SKM-1 treated with dmso at 0.1 percent for 144 hours (cell line): ENCODE measurements at regions not wholly inside any gene's neighbourhood (a gene's known extent, or its start where the extent isn't known, plus 50 kb on each side); places are given as distances from the start of the nearest gene placed in this dataset.
"Not testable (repeated sequence)": the region's sequence is repeated elsewhere in the genome, so short reads cannot be mapped to it uniquely, and the experiment has no call there.

ENCODE experiments used
- DNase-seq: peaks from one replicate; lab custom pipeline; 2025; ENCODE audit not compliant: unreplicated experiment; lab: John Stamatoyannopoulos, UW

DNA sequence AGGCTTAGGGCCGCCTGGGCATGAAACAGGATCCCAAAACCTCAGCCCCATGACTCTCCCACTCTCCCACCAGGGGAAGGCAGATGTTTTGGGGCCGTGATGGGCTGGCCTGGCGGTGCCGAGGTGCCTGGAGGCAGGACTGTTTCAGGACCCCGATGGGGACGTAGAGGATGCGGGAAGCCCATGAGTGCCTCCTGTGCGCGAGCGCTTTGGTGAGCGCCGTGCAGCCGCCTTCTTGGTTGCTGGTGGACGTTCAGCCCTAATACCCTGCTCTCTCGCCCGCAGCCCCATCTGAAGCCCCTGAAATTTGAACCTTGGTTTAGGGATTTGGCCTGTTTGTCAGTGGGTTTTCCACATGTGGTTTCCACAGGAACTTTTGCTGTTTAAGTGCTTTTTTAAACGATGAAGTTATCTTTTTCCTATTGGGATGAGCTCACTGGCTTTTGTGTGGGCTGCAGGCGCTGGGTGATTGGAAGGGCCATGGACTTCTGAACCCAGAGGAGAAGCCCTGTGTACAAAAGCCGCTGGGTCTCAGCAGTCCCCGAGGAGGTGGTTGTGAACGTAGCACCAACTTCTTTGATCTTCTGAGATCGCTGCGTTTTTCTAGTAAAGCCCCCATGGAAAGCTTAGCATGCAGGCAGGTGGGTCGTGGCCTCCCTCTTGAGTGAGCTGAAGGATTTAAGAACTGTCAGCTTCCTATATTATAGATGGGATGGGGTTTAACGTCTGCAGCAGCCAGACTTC lies 145.7 kb downstream of the NPIPB11 start:
- not testable (repeated sequence) for DNase-seq

DNA sequence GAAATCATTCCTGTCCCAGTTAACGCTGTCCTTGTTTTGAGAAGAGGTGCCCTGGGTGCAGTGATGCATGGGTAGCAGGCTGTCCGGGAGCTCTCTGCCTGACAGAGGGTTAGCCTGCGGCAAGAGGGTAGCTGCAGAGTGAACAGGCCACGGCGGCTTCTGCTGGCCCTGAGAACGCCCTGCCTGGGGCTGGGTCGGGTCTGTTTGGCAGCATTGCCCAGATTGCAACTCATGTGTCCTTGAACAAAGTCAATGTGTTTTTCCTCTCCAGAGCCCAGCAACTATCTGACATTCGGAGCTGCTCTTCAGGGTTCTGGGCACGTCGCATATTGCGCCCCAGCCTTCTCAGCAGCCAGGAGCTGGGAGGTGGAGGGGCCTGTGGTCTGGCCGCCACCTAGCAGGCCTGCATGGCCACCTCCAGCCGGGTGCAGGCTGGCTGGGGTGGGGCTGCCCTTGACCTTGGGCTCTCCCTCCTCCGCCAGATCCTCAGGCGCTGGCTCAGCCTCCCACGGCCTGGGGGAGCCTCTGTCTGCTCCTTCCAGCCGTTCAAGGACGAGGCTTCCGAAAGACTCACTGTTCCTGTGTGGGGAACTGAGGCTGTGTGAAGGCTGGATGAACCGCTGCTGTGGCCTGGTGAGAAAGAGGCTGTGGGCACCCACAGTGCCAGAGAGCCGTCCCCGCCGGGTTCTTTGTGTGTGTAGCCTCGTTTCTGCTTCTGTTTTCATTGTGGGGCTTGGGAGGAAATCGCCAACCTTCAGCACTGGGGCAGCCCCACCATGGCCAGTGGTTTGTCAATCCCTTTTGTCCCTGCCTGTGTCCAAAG lies 146.7 kb downstream of the NPIPB11 start:
- not testable (repeated sequence) for DNase-seq

DNA sequence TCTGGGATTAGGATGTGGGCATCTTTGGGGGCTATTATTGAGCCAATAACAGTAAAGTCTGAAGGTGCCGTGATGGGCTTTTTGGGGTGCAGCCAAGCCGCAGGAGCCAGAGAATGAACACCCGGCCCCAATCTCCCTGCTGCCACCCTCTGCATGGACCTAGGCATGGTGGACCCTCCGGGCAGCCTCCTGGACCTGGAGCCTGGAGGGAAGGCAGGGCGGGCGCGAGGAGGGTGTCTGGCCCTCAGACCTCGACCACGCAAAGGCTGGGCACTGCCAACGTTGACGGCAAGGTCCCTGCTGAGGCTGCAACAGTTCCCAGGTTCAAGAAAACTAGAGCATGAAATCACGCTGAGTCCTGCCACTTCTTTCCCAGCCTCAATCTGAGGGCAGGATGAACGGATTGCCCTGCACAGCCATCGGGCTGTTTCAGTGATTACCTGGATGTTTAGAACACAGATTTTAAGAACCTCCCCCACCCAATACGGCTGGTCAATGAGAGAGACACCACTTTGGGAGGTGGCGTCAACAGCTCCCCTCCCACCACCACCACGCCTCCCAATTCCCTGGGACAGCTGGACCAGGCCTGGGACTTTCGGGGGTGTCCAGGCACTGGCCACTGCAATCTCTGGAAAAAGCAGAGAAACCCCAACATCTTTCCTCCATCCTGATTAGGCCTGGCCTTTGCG lies 147.4 kb downstream of the NPIPB11 start:
- DNase-seq: not testable (repeated sequence)

DNA sequence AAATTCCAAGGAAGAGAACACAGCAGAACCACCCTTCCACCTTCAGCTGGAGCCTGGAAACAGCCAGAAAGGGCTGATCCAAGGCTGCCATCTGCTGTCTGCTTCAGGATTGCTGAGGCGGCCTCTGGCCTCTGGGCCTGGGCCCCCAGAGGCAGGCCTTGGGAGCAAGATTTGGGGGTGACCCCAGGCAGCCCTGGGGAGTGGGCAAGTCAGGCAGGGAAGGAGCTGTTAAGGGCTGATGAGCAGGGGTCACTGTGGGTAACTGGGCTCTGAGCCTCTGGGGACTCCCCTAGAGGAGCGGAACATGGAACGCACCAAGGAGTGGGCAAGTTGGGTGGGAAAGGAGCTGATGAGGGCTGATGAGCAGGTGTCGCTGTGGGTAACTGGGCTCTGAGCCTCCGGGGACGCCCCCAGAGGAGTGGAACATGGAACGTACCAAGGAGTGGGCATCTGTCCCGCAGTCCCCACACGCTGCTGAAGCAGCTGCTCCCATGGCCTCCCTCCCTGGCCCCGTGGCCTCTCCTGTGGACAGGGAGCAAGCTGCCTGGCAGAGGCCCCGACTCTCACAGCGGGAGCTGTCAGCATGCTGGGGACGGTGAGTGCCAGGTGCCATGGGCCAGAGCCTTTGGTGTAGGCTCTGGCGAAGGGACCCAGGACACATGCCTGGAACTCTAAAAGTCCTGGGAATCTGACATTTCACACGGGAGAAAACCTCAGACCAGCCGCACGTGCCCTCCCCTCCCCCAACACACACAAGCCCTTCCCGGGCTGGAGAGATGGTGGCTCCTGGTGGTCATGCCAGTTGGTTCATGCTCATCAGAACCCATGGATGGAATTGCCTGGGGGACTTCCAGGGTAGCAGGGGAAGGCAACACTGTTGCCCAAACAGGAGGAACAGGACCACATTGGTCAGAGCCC lies 148.8 kb downstream of the NPIPB11 start:
- not testable (repeated sequence) for DNase-seq

DNA sequence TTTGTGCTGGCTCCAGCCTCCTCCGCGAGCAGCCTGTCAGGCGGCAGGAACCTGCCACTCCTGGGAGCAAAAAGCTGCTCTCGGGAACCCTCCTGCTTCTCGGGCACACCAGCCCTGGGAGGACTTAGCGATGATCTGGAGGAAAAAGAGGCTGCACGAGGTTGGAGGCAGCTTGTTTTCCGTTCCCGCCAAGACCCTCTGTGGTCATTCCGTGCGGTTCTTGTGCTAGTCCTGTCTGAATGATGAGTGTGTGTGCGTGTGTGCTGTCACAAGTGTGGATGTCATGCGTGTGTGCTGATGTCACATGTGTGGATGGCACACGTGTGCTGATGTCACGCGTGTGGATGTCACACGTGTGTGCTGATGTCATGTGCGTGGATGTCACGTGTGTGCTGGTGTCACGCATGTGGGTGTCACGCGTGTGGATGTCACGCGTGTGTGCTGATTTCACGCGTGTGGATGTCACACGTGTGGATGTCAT lies 150.0 kb downstream of the NPIPB11 start:
- no peak for DNase-seq

DNA sequence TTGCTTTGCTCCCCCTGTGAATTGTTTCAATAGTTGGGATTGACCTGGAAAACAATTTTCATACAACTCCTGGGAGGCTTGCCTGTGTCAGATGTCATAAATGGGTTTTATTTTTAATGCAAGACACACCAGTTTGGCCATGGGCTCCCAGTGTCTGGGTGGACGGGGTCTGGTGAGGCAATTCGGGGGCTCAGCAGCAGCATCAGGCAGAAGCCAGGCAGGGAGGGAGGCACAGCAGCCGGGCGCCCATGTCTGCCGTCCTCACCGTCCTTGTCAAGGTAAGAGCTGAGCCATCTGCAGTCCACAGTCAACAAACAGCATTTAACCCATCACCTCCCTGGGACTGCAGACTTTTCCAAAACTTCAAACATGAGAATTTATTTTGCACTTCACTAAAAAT lies 150.6 kb downstream of the NPIPB11 start:
- not testable (repeated sequence) for DNase-seq

DNA sequence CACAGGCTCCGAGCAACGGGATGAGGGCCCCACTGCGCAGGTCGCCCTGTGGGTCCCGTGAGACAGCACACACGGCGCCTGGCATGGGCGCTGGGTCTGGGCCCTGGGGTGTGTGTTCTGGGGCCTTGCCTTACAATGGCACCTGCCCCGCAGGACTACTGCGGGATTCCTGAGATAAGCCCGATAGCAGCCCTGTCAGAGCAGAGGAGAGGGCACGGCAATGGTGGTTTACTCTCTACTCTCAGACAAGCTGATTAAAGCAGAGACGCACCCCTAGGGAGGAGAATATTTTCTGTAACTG lies 151.1 kb downstream of the NPIPB11 start:
- not testable (repeated sequence) for DNase-seq

GRCh38 chr16:29254676-29255495 lies 151.6 kb downstream of the NPIPB11 start:
- DNase-seq: no peak

DNA sequence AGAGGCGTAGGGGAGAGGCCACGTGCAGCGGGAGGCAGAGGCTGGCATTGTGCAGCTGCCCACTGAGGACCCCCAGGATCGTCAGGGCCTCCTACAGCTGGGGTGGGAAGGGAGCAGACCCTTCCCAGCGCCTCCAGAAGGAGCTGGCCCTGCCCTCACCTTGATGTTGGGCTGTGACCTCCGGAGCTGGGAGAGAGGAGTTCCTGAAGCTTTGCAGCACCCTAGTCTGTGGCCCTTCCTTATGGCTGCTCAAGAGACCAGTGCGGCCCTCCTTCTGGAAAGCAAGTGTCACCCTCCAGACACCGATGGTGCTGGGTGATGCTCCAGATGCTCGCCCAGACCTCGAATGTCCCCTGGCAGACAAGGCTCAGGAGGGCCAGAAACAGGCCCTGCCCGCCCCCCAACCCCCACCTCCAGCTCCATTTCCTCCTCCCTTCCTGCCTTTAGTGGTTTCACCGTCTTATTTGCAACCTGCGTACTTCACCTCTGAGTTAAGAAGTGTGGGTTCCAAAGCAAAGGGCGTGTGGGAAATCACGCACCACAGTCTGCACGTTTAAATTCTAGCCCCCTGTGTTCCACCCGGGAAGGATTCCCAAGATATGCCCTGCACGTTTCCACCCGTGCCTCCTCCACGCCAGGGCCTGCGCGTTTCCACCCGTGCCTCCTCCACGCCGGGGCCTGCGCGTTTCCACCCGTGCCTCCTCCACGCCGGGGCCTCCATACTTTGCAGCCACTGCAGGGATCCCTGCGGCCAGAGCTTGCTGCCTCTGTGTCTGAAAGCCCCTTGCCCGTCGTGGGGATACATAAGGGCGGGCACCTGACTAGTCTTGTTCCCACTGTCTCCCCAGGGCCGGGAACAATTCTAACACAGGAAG lies 152.6 kb downstream of the NPIPB11 start:
- DNase-seq: not testable (repeated sequence)

- not testable (repeated sequence) for DNase-seq
These were observed 153.4 kb downstream of the NPIPB11 start for GRCh38 chr16:29253066-29253590.

GRCh38 chr16:29252311-29252710 lies 154.2 kb downstream of the NPIPB11 start:
- DNase-seq: not testable (repeated sequence)

DNA sequence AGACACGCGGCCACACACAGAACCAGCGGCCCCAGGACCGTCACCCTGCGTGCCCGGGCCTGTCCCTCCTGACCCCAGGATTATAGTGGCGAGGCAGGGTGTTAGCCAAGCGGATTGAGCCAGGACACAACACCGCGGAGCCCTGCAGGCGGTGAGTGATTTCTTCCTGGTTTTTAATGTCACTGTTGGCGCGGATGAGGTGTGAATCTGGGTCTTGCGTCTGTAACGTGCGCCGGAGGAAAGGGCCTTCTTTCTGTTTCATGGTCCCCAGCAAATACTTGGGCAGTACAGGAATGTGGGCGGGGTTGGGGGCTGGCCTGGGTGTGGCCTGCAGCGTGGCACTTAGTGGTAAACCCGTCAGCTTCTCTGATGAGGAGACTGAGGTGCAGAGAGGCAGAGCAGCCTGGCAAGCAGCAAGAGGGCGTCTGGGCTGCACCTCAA lies 154.9 kb downstream of the NPIPB11 start:
- DNase-seq: not testable (repeated sequence)

- not testable (repeated sequence) for DNase-seq
These were observed 155.5 kb downstream of the NPIPB11 start for GRCh38 chr16:29250923-29251434.

DNA sequence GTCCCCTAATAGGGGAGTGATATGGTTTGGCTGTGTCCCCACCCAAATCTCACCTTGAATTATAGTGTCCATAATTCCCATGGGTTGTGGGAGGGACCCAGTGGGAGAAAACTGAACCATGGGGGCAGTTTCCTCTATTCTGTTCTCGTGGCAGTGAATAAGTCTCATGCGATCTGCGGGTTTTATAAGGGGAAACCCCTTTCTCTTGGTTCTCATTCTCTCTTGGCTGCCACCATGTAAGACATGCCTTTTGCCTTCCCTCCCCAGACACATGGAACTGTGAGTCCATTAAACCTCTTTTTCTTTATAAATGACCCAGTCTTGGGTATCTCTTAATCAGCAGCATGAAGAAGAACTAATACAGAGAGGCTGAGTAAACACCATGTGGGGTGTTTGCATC lies 156.0 kb downstream of the NPIPB11 start:
- not testable (repeated sequence) for DNase-seq

DNA sequence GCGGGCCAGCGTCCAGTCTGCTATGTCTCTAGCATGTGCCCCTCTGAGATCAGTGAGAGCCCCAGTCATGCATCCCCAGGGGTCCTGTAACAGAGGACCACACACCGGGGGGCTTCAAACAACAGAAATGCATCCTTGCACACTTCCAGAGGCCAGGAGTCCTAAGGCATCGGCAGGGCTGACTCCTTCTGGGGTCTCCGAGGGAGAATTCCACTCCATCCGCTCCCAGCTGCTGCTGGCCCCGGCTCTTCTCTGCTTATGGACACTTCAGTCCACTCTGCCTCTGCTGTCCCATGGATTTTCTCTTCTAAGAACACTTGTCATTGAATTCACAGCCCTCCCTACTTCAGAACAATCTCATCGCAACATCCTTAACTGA lies 157.6 kb downstream of the NPIPB11 start:
- DNase-seq: not testable (repeated sequence)

GRCh38 chr16:29248306-29248939 lies 158.1 kb downstream of the NPIPB11 start:
- not testable (repeated sequence) for DNase-seq

GRCh38 chr16:29246091-29246490 lies 160.4 kb downstream of the NPIPB11 start:
- not testable (repeated sequence) for DNase-seq

- DNase-seq: no peak
These were observed 168.5 kb downstream of the NPIPB11 start for GRCh38 chr16:29237971-29238370.
